ENCODE measurements at regions not wholly inside any gene's neighbourhood (a gene's known extent, or its start where the extent isn't known, plus 50 kb on each side); places are given as distances from the start of the nearest gene placed in this dataset.

DNA sequence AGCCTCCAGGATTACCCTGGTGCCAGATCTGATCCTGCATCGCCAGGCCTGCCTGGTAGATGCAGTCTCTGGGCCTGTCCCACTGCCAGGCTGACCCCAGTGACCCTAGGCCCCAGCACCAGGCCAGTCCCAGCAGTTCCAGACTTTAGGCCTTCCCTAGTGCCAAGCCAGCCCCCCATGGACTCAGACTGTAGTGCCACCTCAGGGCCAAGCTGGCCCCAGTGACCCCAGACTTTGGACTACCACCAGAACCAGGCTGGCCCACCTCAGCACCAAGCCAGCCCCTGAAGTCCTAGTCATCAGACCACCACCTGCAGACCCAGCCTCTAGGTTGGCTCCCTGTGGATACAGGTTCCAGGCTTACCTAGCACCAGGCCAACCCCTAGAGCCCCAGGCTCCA, 142.5 kb downstream of the PJA2 start:
- DNase-seq: no peak
- Histone ChIP-seq H3K9me3 (ENCODE audit: control insufficient read depth, insufficient read depth, low read length) (0 out of 2 replicates have a peak, but pooled peaks cover 1% of the 10 kb centered on the region), H2BK20ac (ENCODE audit: low read depth, low read length) (no peak overlapping the region), H3K79me1 (ENCODE audit: low read depth in 1 of 2, low read length in 2 of 2) (no peaks in the 10 kb centered on the region), H3K4ac (ENCODE audit: low read depth, low read length) (no peak overlapping the region), H3K27me3 (ENCODE audit: control insufficient read depth, insufficient read depth, low read length) (no peaks in the 10 kb centered on the region), H3K4me3 (ENCODE audit: insufficient read depth, low read depth, low read length) (no peak overlapping the region), H3K4me1 (ENCODE audit: control insufficient read depth, insufficient read depth, low read length) (no peaks in the 10 kb centered on the region), H3K14ac (replicated peaks; ENCODE audit: low read depth, low read length) (no peak overlapping the region), H3K9ac (ENCODE audit: low read depth, low read length) (no peak overlapping the region), H4K8ac (ENCODE audit: low read depth in 2 of 2, low read length in 2 of 2) (no peak overlapping the region), H2AK9ac (replicated peaks; ENCODE audit: low read depth, low read length, poor library complexity) (no peak overlapping the region), H4K91ac (ENCODE audit: insufficient read depth, low read depth, low read length) (no peak overlapping the region), H2BK15ac (ENCODE audit: low read depth, low read length) (no peak overlapping the region), H3K9me1 (ENCODE audit: insufficient read depth, low read length) (no peaks in the 10 kb centered on the region), H4K20me1 (ENCODE audit: insufficient read depth, low read length) (no peaks in the 10 kb centered on the region), H3K18ac (ENCODE audit: low read depth, low read length) (no peak overlapping the region), H3K27ac (ENCODE audit: insufficient read depth, low read length) (no peak overlapping the region), H3K4me2 (ENCODE audit: low read depth, low read length) (no peak overlapping the region), H4K5ac (ENCODE audit: low read depth, low read length) (no peak overlapping the region), H3K56ac (ENCODE audit: extremely low read depth, insufficient read depth, low read length) (no peak overlapping the region), H3K36me3 (ENCODE audit: control insufficient read depth, insufficient read depth, low read length) (no peaks in the 10 kb centered on the region), H2AK5ac (ENCODE audit: low read depth, low read length) (no peak overlapping the region), H2AFZ (replicated peaks; ENCODE audit: low read length, poor library complexity) (no peak overlapping the region), H2BK120ac (ENCODE audit: low read depth, low read length) (no peak overlapping the region), H2BK5ac (ENCODE audit: low read depth, low read length, poor library complexity, severe bottlenecking) (no peak overlapping the region), H3K23ac (ENCODE audit: low read depth, low read length) (no peak overlapping the region)
- 50% methylated on average over 1 of the region's 1 CpG; no CpG with 5 or more reads in 1 of the 2 experiments for WGBS, 2 experiments (ENCODE audit: extremely low coverage in 2 of 2, insufficient read length in 1 of 2)
- in situ Hi-C loops (cut with MboI; ENCODE audit: low sequenced_read_pairs): no loop called here
- ChIA-PET POLR2A (ENCODE audit: unreplicated experiment) (no interaction called here), CTCF (no interaction called here)
- no peak for TF ChIP-seq NFE2L2 (IDR thresholded peaks at IDR 0.05; ENCODE audit: low read depth, low read length)
- TF ChIP-seq, protein P1, sequence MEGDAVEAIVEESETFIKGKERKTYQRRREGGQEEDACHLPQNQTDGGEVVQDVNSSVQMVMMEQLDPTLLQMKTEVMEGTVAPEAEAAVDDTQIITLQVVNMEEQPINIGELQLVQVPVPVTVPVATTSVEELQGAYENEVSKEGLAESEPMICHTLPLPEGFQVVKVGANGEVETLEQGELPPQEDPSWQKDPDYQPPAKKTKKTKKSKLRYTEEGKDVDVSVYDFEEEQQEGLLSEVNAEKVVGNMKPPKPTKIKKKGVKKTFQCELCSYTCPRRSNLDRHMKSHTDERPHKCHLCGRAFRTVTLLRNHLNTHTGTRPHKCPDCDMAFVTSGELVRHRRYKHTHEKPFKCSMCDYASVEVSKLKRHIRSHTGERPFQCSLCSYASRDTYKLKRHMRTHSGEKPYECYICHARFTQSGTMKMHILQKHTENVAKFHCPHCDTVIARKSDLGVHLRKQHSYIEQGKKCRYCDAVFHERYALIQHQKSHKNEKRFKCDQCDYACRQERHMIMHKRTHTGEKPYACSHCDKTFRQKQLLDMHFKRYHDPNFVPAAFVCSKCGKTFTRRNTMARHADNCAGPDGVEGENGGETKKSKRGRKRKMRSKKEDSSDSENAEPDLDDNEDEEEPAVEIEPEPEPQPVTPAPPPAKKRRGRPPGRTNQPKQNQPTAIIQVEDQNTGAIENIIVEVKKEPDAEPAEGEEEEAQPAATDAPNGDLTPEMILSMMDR (conservative IDR thresholded peaks at IDR 0.05; ENCODE audit: low read depth, low read length): no peak
- ATAC-seq (ENCODE audit: low read depth): no peak
- intact Hi-C loops (cut with micrococcal nuclease): no loop called here
- no TSS peak for BruUV-seq (replicated peaks)
- dilution Hi-C loops (cut with HindIII; ENCODE audit: low sequenced_read_pairs, unreplicated experiment): no loop called here

Data from IMR-90 (cell line).